Pancreas (tissue), 10 donors: ENCODE measurements at regions not wholly inside any gene's neighbourhood (a gene's known extent, or its start where the extent isn't known, plus 50 kb on each side); places are given as distances from the start of the nearest gene placed in this dataset.

ENCODE experiments used
- ATAC-seq, 4 donors: fragments of 200-7000 bp; cut with Tn5 transposase; one replicate each; pipeline versions ENCODE4 v1.8.0 to v1.9.1; 2020; ENCODE audit warnings: mild to moderate bottlenecking in 4 of 4, moderate library complexity in 4 of 4
- DNase-seq, 6 donors: peaks; one replicate each; pipeline ENCODE4 v3.0.0-alpha.2; 2020
- FAIRE-seq: peaks from 2 replicates; lab custom pipeline; 2012; peaks lifted over from hg19 to GRCh38; lab: Jason Lieb, UNC
- H3K27ac ChIP-seq, 4 donors: fragments of 200-600 bp; sonication (generic); 1 replicate in 3 of 4; 2 replicates in 1 of 4; pipeline versions ENCODE4 v1.5.0 to v1.8.0; 2020
- H3K27me3 ChIP-seq, 4 donors: fragments of 200-600 bp; one replicate each; pipeline ENCODE4 v1.8.0; 2021
- H3K36me3 ChIP-seq, 3 donors: fragments of 200-600 bp; sonication (generic) in 1 of 3; one replicate each; pipeline versions ENCODE4 v1.5.0 to v1.8.0; 2020 to 2021
- H3K4me1 ChIP-seq, 3 donors: fragments of 200-600 bp; one replicate each; pipeline ENCODE4 v1.8.0; 2021
- H3K4me3 ChIP-seq, 4 donors: fragments of 200-600 bp; sonication (generic) in 2 of 4; one replicate each; pipeline versions ENCODE4 v1.5.0 to v1.8.0; 2020 to 2021
- H3K9me3 ChIP-seq, 4 donors: fragments of 200-600 bp; one replicate each; pipeline ENCODE4 v1.8.0; 2021
- CTCF ChIP-seq, 4 donors: fragments of 200-600 bp; sonication (generic) in 3 of 4; IDR thresholded peaks; one replicate each; pipeline versions ENCODE4 v1.5.0 to v1.8.0; 2021; ENCODE audit warnings: antibody characterized with exemption in 4 of 4
- WGBS, 2 donors: extraction: QIAGEN DNeasy Blood & Tissue Kit; methylation state at CpG; one replicate each; pipeline ENCODE4 v1.1.7; 2013; 5-methylcytosine and 5-hydroxymethylcytosine counted together
- intact Hi-C, 3 donors: fragments of 100-400 bp; cut with DNase I; formaldehyde crosslinking; loops; one replicate each; pipeline versions ENCODE4 v1.11.1 to v1.14.2; 2022
- donor health status: healthy with polysubstance abuse.
- donor health status: DM: no; HTN: no; CAD: no; lungs with moderate emphysema.
- donor health status: DM: no; HTN: no; CAD: no.
- donor health status: control.
- donor health status: control.
- donor health status: Bipolar disorder and iron deficiency.
- donor health status: DM: yes; HTN: yes; CAD: no.
- donor health status: DM: no; HTN: no; CAD: no.
- donor health status: DM: no; HTN: no; CAD: no.
- donor health status: DM: yes; HTN: yes; CAD: no.

- H3K4me1 ChIP-seq: no peaks in the 10 kb centered on the region
- 46 to 58% methylated on average over 2 of the region's 2 CpGs for WGBS, 2 donors
- H3K4me3 ChIP-seq: no peak overlapping the region
- no peak for ATAC-seq
- no peaks in the 10 kb centered on the region for H3K9me3 ChIP-seq
- TF ChIP-seq CTCF (IDR thresholded peaks at IDR 0.05): no peak
- no peak overlapping the region for H3K27ac ChIP-seq
- no peak for DNase-seq
- H3K36me3 ChIP-seq: no peaks in the 10 kb centered on the region
- no peaks in the 10 kb centered on the region for H3K27me3 ChIP-seq
- no peak for FAIRE-seq
- intact Hi-C loops: no loop called here
Observed at GRCh38 chr4:132180020-132180427, 969.1 kb upstream of the PCDH10 start.

GRCh38 chr4:132195176-132195575 lies 953.9 kb upstream of the PCDH10 start:
- H3K4me3 ChIP-seq: no peak overlapping the region
- no peaks in the 10 kb centered on the region for H3K9me3 ChIP-seq
- intact Hi-C loops: no loop called here
- H3K27ac ChIP-seq: no peak overlapping the region
- H3K4me1 ChIP-seq: no peaks in the 10 kb centered on the region
- H3K27me3 ChIP-seq: no peaks in the 10 kb centered on the region
- DNase-seq (no peak), ATAC-seq (no peak), FAIRE-seq (no peak)
- no peak for TF ChIP-seq CTCF (IDR thresholded peaks at IDR 0.05)
- H3K36me3 ChIP-seq: no peaks in the 10 kb centered on the region
- 68 to 75% methylated on average over 3 of the region's 3 CpGs for WGBS, 2 donors

- Histone ChIP-seq H3K4me1 (no peaks in the 10 kb centered on the region), H3K27me3 (peaks cover 0 to 2% (median 0%) of the 10 kb centered on the region in 4 donors), H3K9me3 (no peaks in the 10 kb centered on the region), H3K4me3 (no peak overlapping the region), H3K27ac (no peak overlapping the region), H3K36me3 (no peaks in the 10 kb centered on the region)
- WGBS, 2 donors: 46 to 55% methylated on average over 2 of the region's 2 CpGs
- no peak for FAIRE-seq
- intact Hi-C loops: no loop called here
- no peak for DNase-seq
- TF ChIP-seq CTCF (IDR thresholded peaks at IDR 0.05): no peak
- no peak for ATAC-seq
Observed at GRCh38 chr4:132203618-132204017, 945.5 kb upstream of the PCDH10 start.

- FAIRE-seq: no peak
- intact Hi-C loops: no loop called here
- H3K4me3 ChIP-seq: no peak overlapping the region
- H3K36me3 ChIP-seq: no peaks in the 10 kb centered on the region
- ATAC-seq: no peak
- no peak overlapping the region for H3K27ac ChIP-seq
- no peaks in the 10 kb centered on the region for H3K9me3 ChIP-seq
- no peaks in the 10 kb centered on the region for H3K4me1 ChIP-seq
- DNase-seq: no peak
- H3K27me3 ChIP-seq: no peaks in the 10 kb centered on the region
- TF ChIP-seq CTCF (IDR thresholded peaks at IDR 0.05): no peak
- WGBS, 2 donors: 63 to 85% methylated on average over 2 of the region's 2 CpGs
Observed at GRCh38 chr4:132214519-132214918, 934.6 kb upstream of the PCDH10 start.

GRCh38 chr4:132218406-132218805 lies 930.7 kb upstream of the PCDH10 start:
- Histone ChIP-seq H3K9me3 (no peaks in the 10 kb centered on the region), H3K27me3 (no peaks in the 10 kb centered on the region), H3K4me3 (no peak overlapping the region), H3K36me3 (no peaks in the 10 kb centered on the region), H3K27ac (no peak overlapping the region), H3K4me1 (no peaks in the 10 kb centered on the region)
- DNase-seq (no peak), ATAC-seq (no peak), FAIRE-seq (no peak)
- intact Hi-C loops: no loop called here
- no peak for TF ChIP-seq CTCF (IDR thresholded peaks at IDR 0.05)
- WGBS, 2 donors: 83 to 86% methylated on average over 1 of the region's 1 CpG
